Right lung (tissue), 2 donors: ENCODE measurements at regions not wholly inside any gene's neighbourhood (a gene's known extent, or its start where the extent isn't known, plus 50 kb on each side); places are given as distances from the start of the nearest gene placed in this dataset.
"Not testable (repeated sequence)": the region's sequence is repeated elsewhere in the genome, so short reads cannot be mapped to it uniquely, and the experiment has no call there.

Experiments
- DNase-seq, 2 donors: peaks; one replicate each; pipeline ENCODE4 v3.0.0-alpha.2; 2013

DNA sequence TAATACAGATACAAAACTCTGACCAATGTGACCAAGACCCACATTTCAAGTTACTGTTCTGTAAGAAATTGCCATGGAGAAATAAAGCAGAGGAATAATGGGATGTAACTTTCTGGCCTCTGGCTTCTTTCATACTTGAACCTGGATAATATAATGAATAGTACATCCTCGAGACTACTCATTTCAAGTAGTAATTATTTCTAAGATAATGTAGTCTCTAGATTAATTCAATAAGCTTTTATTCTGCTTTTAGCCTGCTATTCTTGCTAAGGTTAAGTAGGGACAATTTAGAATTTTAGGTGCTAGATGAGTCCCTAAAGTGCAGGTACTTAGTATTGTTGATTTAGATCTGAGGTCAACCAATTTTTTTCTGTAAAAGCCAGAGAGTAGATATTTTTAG, 178.7 kb upstream of the IL15 start:
- DNase-seq = no peak

DNA sequence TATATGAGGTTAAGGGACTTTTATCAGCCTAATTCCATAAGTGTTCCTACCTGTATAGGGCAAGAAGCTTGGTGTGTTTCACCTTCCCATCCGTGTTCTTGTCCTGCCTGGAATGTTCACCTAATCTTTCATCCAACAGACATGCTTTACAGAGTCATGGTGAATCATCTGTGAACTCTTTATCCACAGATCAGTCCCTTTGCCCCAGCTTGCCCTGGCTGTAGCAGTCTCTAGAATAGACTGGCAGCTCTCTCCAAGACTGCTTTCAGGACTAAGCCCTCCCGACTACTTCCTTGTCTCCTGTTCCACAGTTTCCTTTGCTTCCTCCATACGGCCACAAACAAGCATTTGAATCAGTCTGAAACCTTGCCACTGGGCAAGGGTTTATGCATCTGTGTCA, 177.9 kb upstream of the IL15 start:
- DNase-seq = no peak

DNA sequence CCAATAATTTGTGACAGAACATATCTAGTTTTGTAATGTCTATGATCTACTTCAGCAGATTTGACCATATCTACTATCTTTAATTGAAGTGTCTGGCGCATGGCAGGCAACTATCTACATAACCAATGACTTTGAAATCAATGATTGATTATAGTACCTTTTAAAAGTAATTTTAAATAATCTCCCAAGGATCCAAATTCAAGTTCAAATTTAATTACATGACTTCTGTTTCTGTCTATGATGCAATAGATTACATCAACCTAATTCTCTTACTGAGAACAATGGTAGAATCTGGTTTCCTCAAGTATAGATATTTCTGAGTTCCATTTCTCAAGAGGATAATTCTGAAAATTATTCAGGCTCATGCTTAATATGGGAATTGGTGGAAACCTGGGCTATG, 177.4 kb upstream of the IL15 start:
- DNase-seq = no peak

DNA sequence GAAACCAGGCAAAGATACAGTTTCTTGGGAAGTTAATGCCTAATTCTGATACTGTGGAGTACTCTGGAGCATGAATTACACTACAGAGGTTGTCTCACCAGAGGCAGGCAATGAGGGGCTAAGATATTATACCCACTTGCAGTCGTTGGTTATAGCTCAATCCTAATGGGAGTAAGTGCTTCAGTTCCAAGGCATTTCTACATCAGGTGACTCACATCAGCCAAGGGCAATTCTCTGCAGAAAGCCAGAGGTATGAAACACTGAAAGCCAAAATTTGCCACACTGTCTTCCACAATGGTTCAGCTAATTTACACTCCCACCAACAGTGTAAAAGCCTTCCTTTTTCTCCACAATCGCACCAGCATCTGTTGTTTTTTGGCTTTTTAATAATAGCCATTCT, 174.0 kb upstream of the IL15 start:
- no peak for DNase-seq

DNA sequence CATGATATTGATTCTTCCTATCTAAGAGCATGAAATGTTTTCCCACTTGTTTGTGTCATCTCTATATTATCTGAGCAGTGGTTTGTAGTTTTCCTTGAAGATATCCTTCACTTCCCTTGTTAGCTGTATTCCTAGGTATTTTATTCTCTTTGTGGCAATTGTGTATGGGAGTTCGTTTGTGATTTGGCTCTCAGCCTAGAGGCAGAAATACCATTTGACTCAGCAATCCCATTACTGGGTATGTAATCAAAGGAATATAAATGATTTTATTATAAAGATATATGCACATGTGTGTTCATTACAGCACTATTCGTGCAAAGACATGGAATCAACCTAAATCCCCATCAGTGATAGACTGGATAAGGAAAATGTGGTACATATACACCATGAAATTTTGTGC, 172.7 kb upstream of the IL15 start:
- no peak for DNase-seq

DNA sequence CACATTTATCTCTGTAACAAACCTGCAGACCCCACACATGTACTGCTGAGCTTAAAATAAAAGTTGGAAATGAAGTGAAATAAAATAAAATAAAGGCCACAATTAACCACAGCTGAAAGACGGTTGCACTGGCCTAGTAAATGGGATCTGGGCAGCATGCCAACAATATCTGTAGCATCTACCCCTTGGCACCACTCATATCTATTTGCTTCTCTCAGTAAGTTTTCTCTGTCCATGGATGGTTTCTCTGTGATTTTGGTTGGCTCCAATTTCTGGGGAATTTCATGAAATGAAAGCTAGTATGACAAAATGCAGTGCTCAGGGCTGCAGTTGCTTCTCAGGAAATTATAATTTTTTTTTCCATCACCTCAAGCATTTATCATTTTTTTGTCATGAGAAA, 172.0 kb upstream of the IL15 start:
- no peak for DNase-seq

DNA sequence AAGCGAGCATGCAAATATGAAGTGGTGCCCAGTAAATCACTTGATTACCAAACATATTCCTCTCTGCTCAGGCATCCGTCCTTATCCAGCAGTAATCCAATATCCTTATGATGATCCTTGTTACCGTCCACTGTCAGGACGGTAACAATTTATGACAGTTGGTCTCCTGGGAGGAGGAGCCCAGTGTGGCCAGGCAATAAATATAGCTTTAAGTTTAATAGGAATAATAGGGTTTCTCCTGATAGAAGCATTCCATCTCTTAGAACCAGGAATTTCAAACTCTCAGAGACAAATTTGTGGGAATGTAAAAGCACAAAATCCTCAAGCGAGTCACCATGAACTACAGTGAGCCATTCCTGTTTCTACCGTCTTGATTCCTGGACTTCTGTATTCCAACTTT, 171.2 kb upstream of the IL15 start:
- DNase-seq = no peak

DNA sequence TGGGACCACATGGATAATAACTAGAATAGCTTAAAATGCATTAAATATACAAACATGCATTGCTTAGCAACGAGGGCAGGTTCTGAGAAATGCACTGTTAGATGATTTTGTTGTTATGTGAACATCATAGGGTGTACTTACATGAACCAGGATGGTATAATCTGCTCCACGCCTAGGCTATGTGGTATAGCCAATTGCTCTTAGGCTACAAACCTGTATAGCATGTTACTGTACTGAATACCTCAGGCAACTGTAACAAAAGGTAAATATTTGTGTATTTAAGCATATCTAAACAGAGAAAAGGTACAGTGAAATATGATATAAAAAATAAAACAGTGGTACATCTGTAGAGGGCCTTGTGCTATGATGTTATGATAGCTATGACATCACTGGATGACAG, 169.2 kb upstream of the IL15 start:
- DNase-seq = no peak

DNA sequence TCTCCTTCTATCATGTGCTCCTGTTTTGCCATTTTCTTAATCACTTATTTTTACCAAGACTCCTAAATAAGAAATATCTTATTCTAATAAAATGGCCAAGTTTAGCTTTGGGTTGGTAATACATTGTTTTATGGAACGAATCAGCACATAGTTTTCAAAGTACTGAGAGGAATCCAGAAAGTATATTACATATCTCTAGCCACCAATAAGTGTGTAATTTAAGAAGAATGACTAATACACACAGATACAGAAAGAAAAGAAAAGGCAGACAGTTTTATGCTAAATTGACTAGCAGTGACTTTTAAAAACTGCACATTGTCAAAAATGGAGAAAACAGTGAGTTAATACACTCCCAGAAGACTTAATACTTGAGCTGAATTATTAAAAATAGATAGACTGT, 167.0 kb upstream of the IL15 start:
- no peak for DNase-seq

DNA sequence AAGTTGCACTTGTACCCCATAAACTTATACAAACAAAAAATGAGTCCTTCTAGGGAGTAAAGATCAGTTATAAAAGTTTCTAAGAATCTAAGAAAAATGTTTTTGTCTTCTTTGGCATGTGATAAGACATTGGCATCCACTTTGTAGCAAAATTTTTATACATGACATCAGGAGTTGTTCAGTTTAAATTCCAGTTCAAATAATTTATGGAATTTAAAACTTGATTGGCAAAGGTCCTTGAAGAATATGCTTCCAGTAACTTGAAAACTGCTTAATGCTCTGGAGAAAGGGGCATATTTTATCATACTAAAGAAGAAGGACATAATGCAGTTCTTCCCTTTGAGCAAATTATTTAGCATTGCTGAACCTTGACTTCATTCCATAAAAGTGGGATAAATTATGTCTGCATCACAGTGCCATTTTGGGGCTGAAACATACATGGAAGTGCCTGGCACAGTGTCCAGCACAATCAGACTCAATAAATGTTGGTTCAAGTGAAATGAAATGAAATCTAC, 163.3 kb upstream of the IL15 start:
- no peak for DNase-seq

DNA sequence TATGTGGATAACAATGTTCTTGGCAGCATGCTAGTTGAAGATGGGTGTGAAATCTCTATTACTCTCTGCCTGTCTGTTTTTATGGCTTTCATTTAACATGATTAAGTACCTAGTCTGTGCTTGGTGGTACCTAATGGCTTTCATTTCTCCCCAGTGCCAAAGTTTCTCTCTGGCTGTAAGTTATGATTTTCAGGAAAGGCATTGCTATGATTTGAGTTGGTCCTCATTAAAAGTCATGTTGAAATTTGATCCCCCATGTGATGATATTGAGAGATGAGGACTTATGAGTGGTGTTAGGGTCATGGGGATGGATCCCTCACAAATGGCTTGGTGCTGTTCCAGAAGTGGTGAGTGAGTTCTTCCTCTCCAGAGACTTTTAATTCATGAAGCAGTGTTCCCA, 162.4 kb upstream of the IL15 start:
- DNase-seq = no peak

DNA sequence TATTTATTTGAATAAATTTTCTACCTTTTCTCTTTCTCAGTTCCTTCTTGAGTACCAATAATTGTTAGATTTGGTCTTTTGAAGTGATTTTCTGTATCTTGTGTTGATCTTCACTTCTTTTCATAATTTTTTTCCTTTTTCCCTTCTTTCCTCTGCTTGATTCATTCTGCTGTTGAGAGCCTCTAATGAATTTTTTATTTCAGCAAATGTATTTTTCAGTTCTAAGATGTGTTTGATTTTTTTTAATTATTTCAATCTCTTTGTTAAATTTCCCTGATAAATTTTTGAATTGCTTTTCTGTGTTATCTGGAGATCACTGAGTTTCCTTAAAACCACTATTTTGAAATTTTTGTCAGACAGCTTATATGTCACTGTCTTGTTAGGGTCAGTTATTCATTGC, 155.4 kb upstream of the IL15 start:
- no peak for DNase-seq

DNA sequence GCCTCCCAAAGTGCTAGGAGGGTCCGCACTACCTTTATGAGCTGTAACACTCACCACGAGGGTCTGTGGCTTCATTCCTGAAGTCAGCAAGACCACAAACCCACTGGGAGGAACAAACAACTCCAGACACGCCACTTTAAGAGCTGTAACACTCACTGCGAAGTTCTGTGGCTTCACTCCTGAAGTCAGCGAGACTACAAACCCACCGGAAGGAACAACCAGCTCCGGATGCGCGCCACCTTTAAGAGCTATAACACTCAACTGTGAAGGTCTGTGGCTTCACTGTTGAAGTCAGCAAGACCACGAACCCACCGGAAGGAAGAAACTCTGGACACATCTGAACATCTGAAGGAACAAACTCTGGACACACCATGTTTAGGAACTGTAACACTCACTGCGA, 152.1 kb upstream of the IL15 start:
- DNase-seq = not testable (repeated sequence)

DNA sequence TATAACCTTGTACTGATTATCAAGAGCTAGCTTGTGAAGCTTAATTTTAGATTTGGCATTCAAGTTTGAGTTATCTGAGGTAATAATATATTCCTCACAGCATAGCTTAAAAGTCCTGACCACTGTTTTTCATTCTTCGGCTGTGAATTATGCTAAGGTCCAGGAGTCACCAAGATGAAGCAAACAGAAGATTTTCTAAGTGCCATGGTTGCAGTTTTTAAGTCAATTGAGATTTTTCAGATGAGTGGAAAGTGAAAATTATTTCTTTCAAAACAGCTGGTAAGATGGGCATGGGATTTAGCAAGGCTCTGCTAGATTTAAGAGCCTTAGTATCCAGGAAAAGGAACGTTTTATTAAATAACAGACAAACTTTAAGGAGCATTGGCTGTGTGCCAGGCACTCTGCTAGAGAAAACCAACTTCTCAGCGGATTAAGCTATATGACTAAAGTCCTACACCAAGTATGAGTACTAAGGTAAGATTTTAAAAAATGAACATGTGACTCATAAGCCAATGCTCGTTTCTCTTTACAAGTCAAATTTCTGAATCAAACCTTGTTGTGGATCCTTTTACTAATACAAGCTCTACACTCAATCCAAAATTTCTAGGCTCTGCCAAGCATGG, 149.9 kb upstream of the IL15 start:
- DNase-seq = peak in 1 of 2 donors; percentile 15

DNA sequence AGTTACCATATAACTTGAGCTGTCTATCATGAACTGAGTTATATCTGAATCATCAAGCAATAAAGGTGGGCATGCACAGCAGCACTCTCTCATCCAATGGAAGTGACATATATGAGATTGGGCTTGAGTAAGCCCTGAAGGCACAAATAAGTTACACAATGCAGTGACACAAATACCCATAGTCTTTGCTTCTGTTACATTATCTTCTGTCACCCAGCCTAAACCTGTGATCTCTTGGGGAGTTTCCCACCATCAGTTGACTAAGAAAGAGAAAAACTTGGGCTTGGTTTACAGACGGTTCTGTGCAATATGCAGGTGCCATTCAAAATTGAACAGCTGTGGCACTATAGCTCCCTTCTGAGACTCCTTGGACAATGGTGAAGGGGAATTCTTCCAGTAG, 138.8 kb upstream of the IL15 start:
- DNase-seq = no peak

DNA sequence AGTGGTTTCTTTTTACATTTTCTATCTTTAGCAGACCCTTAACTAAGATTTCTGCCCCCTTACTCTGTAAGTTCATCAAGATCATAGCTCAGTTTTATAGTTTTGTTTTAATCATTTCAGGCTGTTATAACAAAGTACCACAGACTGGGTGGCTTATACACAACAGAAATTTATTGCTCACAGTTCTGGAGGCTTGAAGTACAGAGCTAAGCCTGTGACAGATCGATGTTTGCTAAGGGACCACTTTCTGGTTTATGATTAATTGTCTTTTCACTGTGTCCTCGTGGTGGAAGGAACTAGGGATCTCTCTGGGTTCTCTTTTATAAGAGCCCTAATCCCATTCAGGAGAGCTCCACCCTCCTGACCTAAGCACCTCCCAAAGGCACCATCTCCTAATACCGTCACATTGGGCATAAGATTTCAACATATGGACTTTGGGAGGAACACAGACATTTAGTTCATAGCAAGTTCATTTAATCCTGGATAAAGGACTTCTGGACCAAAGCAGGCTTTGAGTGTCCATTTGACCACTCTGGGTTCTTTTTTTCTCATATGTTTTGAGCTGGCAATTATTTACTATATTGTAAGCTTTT, 137.0 kb upstream of the IL15 start:
- no peak for DNase-seq

DNA sequence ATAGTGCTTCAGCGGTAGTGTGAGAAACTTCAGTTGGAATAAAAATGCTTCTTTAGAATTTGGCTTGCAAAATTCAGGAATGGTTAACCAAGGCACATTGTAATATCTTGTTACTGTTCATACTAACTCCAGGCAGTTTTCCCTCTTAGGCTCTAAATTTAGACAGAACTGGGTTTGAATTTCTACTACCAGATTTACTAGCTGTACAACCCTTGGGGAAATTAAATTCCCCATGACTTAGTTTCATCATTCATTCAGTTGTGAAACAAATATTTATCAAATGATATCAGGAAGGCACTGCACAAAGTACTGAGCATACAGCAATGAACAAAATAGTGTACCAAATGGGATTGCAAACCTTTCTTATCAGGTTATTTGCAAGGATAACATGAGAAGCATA, 135.0 kb upstream of the IL15 start:
- no peak for DNase-seq

DNA sequence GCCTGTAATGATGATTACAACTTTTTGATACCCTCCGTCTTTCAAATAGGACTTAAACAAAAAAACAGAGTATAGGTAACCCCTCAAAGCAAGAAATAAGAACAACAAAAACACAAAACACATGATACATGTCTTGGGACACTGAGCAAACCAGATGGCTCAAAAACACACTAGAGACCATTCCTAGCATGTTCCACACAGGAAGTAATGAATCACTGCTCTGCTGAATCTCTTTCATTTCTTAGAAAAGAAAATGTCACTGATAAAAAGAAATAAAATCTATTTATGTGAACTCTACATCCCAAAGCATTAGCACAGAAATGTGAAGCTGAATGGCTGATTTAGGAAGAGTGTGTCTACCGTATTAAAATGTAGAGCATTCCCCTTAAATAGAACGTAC, 134.5 kb upstream of the IL15 start:
- no peak for DNase-seq

DNA sequence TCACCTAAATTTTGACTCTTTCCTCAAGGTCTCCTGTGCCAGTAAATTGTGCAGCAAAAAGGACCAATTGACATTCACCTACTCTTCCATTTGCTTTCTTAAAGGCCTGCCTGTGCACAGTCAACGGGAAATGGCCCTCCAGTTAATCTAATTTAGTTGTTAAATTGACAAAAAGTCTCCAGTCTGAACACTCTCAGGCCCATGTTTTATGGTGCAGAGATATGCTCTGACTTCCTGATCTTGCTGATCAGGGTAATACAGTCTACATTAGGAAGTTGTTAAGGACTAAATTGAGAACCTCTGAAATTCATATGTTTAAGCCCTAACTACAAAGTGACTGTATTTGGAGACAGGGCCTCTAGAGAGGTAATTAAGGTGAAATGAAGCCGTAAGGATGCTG, 133.6 kb upstream of the IL15 start:
- no peak for DNase-seq

DNA sequence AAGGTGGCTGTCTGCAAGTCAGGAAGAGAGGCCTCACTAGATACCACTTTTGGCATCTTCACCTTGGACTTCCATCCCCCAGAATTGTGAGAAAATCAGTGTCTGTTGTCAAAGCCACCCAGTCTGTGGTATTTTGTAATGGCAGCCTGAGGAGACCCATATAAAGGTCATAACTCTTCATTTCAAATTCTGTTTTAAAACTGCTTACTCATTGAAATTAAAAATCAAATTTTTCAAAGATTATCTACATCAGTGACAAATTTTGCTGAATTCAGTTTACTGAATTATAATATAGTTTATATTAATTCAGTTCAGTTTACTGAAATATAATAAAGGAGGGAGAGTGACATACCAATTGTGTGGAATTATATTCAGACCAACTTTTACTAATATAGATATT, 133.1 kb upstream of the IL15 start:
- DNase-seq = no peak

DNA sequence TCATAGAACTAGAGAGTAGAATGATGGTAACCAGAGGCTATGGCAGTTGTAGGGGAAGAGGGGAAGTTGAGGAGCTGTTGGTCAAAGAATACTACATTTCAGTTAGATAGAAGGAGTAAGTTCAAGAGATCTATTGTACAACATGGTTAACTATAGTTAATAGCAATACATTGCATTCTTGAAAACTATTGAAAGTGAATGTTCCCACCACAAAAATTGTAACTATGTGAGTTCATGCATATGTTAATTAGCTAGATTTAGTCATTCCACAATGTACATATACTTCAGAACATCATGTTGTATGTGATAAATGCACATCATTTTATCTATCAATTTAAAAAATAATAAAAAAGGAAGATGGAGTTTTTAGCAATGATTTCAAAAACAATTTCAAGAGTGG, 125.3 kb upstream of the IL15 start:
- DNase-seq = no peak

DNA sequence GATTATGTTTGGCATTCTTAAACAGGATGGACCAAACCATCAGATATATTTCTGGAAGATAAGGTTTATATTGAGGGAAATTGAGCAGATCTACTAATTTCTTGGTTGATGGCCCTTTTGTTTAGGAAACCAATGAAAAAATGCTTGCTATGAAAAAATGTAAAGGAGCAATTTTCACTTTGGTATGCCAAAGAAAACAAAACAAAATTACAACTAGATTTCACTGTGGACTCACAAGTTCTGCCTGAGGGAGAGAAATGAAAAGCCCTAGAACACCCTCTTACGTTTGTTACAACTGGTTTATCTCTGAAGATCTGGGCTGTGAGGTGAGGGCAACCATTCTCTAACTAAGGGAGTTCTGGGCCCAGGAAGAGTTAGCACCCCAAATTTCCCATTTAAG, 122.5 kb upstream of the IL15 start:
- DNase-seq = no peak

DNA sequence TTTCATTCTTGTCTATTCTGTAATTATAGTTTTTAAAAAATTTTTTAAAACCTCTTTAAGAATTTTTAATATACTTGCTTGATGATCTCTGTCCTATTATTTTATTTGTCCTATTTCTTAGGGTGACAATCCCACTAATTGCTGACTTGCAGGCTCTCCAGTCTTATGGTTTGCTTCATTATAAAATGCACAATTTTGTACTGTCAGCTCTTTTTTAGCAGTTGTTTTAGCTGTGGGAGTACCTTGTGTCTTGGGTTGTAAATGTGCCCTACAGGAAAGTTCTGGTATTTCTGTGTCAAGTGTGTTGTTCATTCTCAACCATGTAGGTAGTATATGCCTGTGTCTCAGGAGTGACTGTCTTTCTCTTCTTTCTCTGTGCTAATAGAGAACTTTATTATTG, 118.2 kb upstream of the IL15 start:
- DNase-seq = no peak

DNA sequence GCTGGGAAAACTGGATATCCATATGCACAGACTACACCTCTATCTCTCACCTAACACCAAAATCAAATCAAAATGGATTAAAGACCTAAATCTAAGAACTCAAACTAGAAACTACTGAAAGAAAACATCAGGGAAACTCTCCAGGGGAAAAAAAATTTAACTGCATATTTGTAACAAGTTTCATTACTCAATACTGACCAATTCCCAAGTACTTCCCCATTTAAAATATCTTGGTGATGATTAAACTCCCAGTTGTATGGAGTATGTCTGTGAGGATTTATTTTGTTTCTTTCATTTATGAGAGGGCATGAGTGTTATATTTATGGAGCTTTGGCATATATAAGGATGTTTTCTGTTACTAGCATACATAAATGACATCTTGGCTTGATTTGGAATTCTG, 112.3 kb upstream of the IL15 start:
- DNase-seq = no peak
